ENCODE measurements at regions not wholly inside any gene's neighbourhood (a gene's known extent, or its start where the extent isn't known, plus 50 kb on each side); places are given as distances from the start of the nearest gene placed in this dataset.
"Not testable (repeated sequence)": the region's sequence is repeated elsewhere in the genome, so short reads cannot be mapped to it uniquely, and the experiment has no call there.

DNA sequence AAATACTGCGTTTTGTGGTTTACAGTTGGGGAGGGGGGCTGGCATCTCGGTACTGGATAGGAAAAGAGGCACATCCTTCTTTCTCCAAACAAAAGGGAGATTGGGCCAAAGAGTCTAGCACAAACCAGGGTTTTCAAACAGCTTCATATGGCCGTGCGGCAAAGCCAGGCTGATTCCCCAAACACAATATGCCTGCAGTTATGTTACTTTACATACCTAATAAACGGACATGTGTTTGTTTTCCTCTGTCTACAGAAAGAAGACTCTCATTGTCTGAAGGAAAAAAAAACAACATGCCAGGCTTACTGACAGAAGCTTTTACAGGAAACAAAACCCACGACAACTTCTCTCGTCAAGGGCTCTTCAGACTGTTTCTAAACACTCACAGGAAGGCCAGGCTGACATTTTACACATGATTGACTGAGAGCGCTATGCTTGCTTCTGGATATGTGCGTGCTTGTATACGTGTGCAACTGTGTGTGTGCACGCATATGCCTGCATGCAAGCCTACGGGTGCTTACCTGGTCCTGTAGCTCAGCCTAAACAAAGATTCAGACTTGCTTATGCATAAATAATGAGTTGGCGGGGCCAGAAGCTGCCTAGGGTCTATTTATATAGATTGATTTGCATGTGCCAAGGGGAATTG, 461.0 kb upstream of the C16orf82 start:
- Histone ChIP-seq H3K9ac (ENCODE audit: low read depth in 2 of 2, low read length in 2 of 2) (no peak overlapping the region), H3K4me1 (no peaks in the 10 kb centered on the region), H3K4me3 (no peak overlapping the region), H3K9me3 (no peaks in the 10 kb centered on the region), H3K27ac (no peak overlapping the region), H3K36me3 (no peaks in the 10 kb centered on the region), H3K27me3 (no peaks in the 10 kb centered on the region)
- TF ChIP-seq, protein P1, sequence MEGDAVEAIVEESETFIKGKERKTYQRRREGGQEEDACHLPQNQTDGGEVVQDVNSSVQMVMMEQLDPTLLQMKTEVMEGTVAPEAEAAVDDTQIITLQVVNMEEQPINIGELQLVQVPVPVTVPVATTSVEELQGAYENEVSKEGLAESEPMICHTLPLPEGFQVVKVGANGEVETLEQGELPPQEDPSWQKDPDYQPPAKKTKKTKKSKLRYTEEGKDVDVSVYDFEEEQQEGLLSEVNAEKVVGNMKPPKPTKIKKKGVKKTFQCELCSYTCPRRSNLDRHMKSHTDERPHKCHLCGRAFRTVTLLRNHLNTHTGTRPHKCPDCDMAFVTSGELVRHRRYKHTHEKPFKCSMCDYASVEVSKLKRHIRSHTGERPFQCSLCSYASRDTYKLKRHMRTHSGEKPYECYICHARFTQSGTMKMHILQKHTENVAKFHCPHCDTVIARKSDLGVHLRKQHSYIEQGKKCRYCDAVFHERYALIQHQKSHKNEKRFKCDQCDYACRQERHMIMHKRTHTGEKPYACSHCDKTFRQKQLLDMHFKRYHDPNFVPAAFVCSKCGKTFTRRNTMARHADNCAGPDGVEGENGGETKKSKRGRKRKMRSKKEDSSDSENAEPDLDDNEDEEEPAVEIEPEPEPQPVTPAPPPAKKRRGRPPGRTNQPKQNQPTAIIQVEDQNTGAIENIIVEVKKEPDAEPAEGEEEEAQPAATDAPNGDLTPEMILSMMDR (IDR thresholded peaks at IDR 0.05): no peak
- intact Hi-C loops (cut with DNase I): no loop called here
- no peak for DNase-seq

DNA sequence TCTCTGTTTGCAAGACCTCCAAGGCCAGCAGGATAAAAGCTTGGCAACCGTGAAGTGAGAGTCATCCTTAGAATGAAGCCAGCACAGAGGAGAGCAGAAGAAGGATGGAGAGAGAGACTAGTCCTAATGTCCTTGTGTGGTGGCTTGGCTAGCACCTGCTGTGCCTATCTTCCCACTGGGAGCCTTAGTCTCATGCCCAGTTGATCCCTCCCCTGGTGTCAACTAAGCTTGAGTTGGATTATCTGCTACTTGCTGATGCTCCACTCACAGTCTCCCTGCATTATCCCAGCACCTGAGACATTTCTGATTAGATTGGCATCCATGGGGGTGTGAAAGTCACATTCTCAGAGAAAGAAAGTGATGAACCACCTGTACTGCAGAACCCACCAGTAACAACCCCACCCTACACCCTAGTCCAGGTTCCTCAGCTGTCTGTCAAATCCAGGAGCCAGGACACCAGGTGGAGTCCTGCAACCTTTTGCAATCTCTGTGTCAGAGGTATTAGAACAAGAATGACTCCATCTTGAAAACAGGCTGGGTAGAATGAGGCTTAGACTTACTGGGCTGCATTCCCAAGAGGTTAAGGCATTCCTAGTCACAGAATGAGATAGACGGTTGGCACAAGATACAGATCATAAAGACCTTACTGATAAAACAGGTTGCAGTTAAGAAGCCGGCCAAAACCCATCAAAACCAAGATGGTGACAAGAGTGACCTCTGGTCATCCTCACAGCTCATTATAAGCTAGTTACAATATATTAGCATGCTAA, 460.2 kb upstream of the C16orf82 start:
- no peak overlapping the region for H3K27ac ChIP-seq
- intact Hi-C loops (cut with DNase I): no loop called here
- no peaks in the 10 kb centered on the region for H3K27me3 ChIP-seq
- H3K9me3 ChIP-seq: no peaks in the 10 kb centered on the region
- H3K9ac ChIP-seq (ENCODE audit: low read depth in 2 of 2, low read length in 2 of 2): no peak overlapping the region
- H3K4me1 ChIP-seq: no peaks in the 10 kb centered on the region
- no peak overlapping the region for H3K4me3 ChIP-seq
- no peak for DNase-seq
- TF ChIP-seq, protein P1 (IDR thresholded peaks at IDR 0.05): no peak
- H3K36me3 ChIP-seq: no peaks in the 10 kb centered on the region

DNA sequence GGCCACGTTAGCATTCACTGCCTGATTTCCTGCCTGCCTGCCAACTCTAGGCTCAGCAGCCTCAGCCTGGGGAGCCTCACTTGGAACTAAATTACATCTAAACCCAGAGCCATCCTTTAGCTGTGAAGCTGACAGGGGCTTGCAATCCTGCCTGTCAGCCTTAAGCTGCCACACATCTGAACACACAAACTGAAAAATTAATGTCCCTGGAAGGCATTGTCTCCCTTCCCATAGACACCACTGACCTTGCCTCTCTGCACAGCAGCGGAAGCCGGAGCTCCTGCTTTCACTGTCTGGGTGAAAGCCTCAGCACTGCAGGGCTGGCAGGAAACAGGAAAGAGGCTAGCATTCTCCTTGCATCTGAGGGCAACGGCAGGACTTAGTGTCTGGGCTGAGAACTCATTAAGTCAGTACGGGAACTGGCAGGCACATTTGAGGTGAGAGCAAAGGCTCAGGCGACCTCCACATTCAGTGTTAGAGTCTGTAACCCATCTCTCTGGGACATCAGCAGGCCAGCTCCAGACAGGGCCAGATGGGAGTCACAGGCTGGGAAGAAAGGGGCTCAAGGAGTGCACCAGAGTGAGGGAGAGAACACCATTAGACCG, 452.4 kb upstream of the C16orf82 start:
- TF ChIP-seq, protein P1 (IDR thresholded peaks at IDR 0.05): no peak
- Histone ChIP-seq H3K27me3 (no peaks in the 10 kb centered on the region), H3K4me1 (no peaks in the 10 kb centered on the region), H3K4me3 (no peak overlapping the region), H3K36me3 (no peaks in the 10 kb centered on the region), H3K9ac (ENCODE audit: low read depth in 2 of 2, low read length in 2 of 2) (no peak overlapping the region), H3K9me3 (no peaks in the 10 kb centered on the region), H3K27ac (no peak overlapping the region)
- intact Hi-C loops (cut with DNase I): no loop called here
- DNase-seq: no peak

DNA sequence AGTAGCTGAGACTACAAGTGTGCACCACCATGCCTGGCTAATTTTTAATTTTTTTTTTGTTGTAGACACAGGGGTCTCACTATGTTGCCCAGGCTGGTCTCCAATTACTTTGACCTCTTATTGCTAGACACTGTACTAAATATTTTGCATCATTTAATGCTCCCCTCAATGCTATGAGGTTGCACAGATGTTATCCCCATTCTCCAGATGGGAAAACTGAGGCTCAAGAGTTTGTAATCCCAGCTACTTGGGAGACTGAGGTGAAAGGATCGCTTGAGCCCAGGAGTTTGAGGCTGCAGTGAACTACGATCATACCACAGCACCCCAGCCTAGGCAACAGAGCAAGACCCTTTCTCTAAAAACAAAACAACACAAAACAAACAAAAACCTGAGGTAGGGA, 443.3 kb upstream of the C16orf82 start:
- DNase-seq: no peak
- no peak overlapping the region for H3K9ac ChIP-seq (ENCODE audit: low read depth in 2 of 2, low read length in 2 of 2)
- no peaks in the 10 kb centered on the region for H3K4me1 ChIP-seq
- H3K9me3 ChIP-seq: no peaks in the 10 kb centered on the region
- no peak overlapping the region for H3K4me3 ChIP-seq
- TF ChIP-seq, protein P1 (IDR thresholded peaks at IDR 0.05): no peak
- H3K27me3 ChIP-seq: no peaks in the 10 kb centered on the region
- no peaks in the 10 kb centered on the region for H3K36me3 ChIP-seq
- intact Hi-C loops (cut with DNase I): no loop called here
- H3K27ac ChIP-seq: no peak overlapping the region

GRCh38 chr16:26627958-26628357, 438.8 kb upstream of the C16orf82 start:
- intact Hi-C loops (cut with DNase I): no loop called here
- TF ChIP-seq, protein P1 (IDR thresholded peaks at IDR 0.05): no peak
- Histone ChIP-seq H3K27ac (no peak overlapping the region), H3K36me3 (no peaks in the 10 kb centered on the region), H3K4me3 (no peak overlapping the region), H3K27me3 (no peaks in the 10 kb centered on the region), H3K9me3 (no peaks in the 10 kb centered on the region), H3K4me1 (no peaks in the 10 kb centered on the region), H3K9ac (ENCODE audit: low read depth in 2 of 2, low read length in 2 of 2) (no peak overlapping the region)
- no peak for DNase-seq

GRCh38 chr16:26631365-26631764, 435.4 kb upstream of the C16orf82 start:
- intact Hi-C loops (cut with DNase I); H3K4me1 ChIP-seq; H3K36me3 ChIP-seq; H3K9ac ChIP-seq (ENCODE audit: low read depth in 2 of 2, low read length in 2 of 2); H3K4me3 ChIP-seq; H3K9me3 ChIP-seq; DNase-seq; H3K27me3 ChIP-seq; H3K27ac ChIP-seq: not testable (repeated sequence)
